ENCODE measurements at regions not wholly inside any gene's neighbourhood (a gene's known extent, or its start where the extent isn't known, plus 50 kb on each side); places are given as distances from the start of the nearest gene placed in this dataset.

DNA sequence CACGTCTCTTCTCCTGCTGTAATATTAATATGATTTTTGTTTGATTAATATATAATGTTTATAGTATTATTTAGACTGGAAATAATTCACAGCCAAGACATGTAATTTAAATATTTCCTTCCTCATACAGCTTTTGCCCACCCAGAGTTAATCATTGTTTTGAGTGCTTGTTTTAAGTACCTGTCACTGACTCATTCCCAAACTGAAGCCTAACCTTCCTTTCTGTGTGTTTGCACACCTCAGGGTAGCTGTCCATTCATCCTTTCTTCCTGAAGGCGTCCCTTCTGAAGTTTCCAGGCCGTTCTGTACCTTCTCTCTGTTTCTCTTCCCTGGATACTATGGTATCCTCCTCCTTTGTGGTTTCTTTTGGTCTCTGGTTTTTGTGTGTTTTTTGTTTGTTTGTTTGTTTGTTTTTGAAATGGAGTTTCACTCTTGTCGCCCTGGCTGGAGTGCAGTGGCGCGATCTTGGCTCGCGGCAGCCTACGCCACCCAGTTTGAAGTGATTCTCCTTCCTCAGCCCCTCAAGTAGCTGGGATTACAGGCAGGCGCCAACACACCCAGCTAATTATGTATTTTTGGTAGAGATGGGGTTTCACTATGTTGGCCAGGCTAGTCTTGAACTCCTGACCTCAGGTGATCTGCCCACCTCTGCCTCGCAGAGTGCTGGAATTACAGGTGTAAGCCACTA, 312.4 kb downstream of the DOCK8 start:
- no peak overlapping the region for H3K4me2 ChIP-seq (ENCODE audit: low read depth, low read length)
- no peaks in the 10 kb centered on the region for H3K27me3 ChIP-seq (ENCODE audit: control insufficient read depth, insufficient read depth, low read length)
- no peak overlapping the region for H2AK5ac ChIP-seq (ENCODE audit: low read depth, low read length)
- no peak overlapping the region for H3K56ac ChIP-seq (ENCODE audit: extremely low read depth, insufficient read depth, low read length)
- no peak overlapping the region for H4K5ac ChIP-seq (ENCODE audit: low read depth, low read length)
- intact Hi-C loops (cut with micrococcal nuclease), result no loop called here
- H3K14ac ChIP-seq (replicated peaks; ENCODE audit: low read depth, low read length), result no peak overlapping the region
- CTCF ChIA-PET, result no interaction called here
- TF ChIP-seq MAFK (IDR thresholded peaks at IDR 0.05; ENCODE audit: low read depth, low read length) (no peak), BHLHE40 (IDR thresholded peaks at IDR 0.05; ENCODE audit: low read depth, low read length) (no peak), CEBPB (IDR thresholded peaks at IDR 0.05; ENCODE audit: low read depth, low read length) (no peak), CTCF (conservative IDR thresholded peaks at IDR 0.05; ENCODE audit: low read depth, low read length) (no peak), RFX5 (IDR thresholded peaks at IDR 0.05; ENCODE audit: low read depth, low read length) (no peak), RCOR1 (IDR thresholded peaks at IDR 0.05; ENCODE audit: insufficient replicate concordance, low read length) (no peak), MAZ (IDR thresholded peaks at IDR 0.05; ENCODE audit: borderline replicate concordance, low read depth, low read length) (no peak), ELK1 (IDR thresholded peaks at IDR 0.05; ENCODE audit: borderline replicate concordance, low read depth, low read length) (no peak), SMC3 (IDR thresholded peaks at IDR 0.05; ENCODE audit: low read depth, low read length) (no peak), RAD21 (IDR thresholded peaks at IDR 0.05; ENCODE audit: low read length) (no peak), POLR2A (IDR thresholded peaks at IDR 0.05; ENCODE audit: low read depth, low read length) (no peak), MXI1 (IDR thresholded peaks at IDR 0.05; ENCODE audit: borderline replicate concordance, low read depth, low read length) (no peak), NFE2L2 (IDR thresholded peaks at IDR 0.05; ENCODE audit: low read depth, low read length) (no peak), FOS (IDR thresholded peaks at IDR 0.05; ENCODE audit: low read depth, low read length) (no peak)
- TF ChIP-seq, protein P1, sequence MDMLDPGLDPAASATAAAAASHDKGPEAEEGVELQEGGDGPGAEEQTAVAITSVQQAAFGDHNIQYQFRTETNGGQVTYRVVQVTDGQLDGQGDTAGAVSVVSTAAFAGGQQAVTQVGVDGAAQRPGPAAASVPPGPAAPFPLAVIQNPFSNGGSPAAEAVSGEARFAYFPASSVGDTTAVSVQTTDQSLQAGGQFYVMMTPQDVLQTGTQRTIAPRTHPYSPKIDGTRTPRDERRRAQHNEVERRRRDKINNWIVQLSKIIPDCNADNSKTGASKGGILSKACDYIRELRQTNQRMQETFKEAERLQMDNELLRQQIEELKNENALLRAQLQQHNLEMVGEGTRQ (IDR thresholded peaks at IDR 0.05; ENCODE audit: low read depth, low read length), result no peak
- ATAC-seq (ENCODE audit: low read depth) (no peak), DNase-seq (no peak)
- no peak overlapping the region for H3K9ac ChIP-seq (ENCODE audit: low read depth, low read length)
- H3K4me3 ChIP-seq (ENCODE audit: insufficient read depth, low read depth, low read length), result no peak overlapping the region
- BruUV-seq (replicated peaks), result no TSS peak
- no peak overlapping the region; the same call in 1 of the 2 replicates for H3K23ac ChIP-seq (ENCODE audit: low read depth, low read length)
- dilution Hi-C loops (cut with HindIII; ENCODE audit: low sequenced_read_pairs, unreplicated experiment), result no loop called here
- WGBS, 2 experiments (ENCODE audit: extremely low coverage in 2 of 2, insufficient read length in 1 of 2), result no CpG with 5 or more reads among the region's 11 CpGs
- no peak overlapping the region for H2BK120ac ChIP-seq (ENCODE audit: low read depth, low read length)
- no peak overlapping the region for H3K4ac ChIP-seq (ENCODE audit: low read depth, low read length)
- H3K79me1 ChIP-seq (ENCODE audit: low read depth in 1 of 2, low read length in 2 of 2), result no peaks in the 10 kb centered on the region
- H4K91ac ChIP-seq (ENCODE audit: insufficient read depth, low read depth, low read length), result no peak overlapping the region
- H2AK9ac ChIP-seq (replicated peaks; ENCODE audit: low read depth, low read length, poor library complexity), result no peak overlapping the region
- no peak overlapping the region for H2BK15ac ChIP-seq (ENCODE audit: low read depth, low read length)
- no peak overlapping the region for H2BK5ac ChIP-seq (ENCODE audit: low read depth, low read length, poor library complexity, severe bottlenecking)
- in situ Hi-C loops (cut with MboI; ENCODE audit: low sequenced_read_pairs), result no loop called here
- POLR2A ChIA-PET (ENCODE audit: unreplicated experiment), result no interaction called here
- no peaks in the 10 kb centered on the region for H3K9me3 ChIP-seq (ENCODE audit: control insufficient read depth, insufficient read depth, low read length)
- H4K8ac ChIP-seq (ENCODE audit: low read depth in 2 of 2, low read length in 2 of 2), result no peak overlapping the region
- H3K4me1 ChIP-seq (ENCODE audit: control insufficient read depth, insufficient read depth, low read length), result no peaks in the 10 kb centered on the region
- H3K36me3 ChIP-seq (ENCODE audit: control insufficient read depth, insufficient read depth, low read length), result no peaks in the 10 kb centered on the region
- no peak overlapping the region for H3K27ac ChIP-seq (ENCODE audit: insufficient read depth, low read length)
- H4K20me1 ChIP-seq (ENCODE audit: insufficient read depth, low read length), result no peaks in the 10 kb centered on the region
- H3K9me1 ChIP-seq (ENCODE audit: insufficient read depth, low read length), result no peaks in the 10 kb centered on the region
- H2BK20ac ChIP-seq (ENCODE audit: low read depth, low read length), result no peak overlapping the region
- H2AFZ ChIP-seq (replicated peaks; ENCODE audit: low read length, poor library complexity), result no peak overlapping the region
- H3K18ac ChIP-seq (ENCODE audit: low read depth, low read length), result no peak overlapping the region

Data from IMR-90 (cell line).